ENCODE measurements at regions not wholly inside any gene's neighbourhood (a gene's known extent, or its start where the extent isn't known, plus 50 kb on each side); places are given as distances from the start of the nearest gene placed in this dataset.
A peak's percentile ranks its signal among the peaks of the same experiment; 100 is the strongest.
"Not testable (repeated sequence)": the region's sequence is repeated elsewhere in the genome, so short reads cannot be mapped to it uniquely, and the experiment has no call there.

GRCh38 chr4:132097041-132097440 is 1052.1 kb upstream of the PCDH10 start:
- no peak for DNase-seq

GRCh38 chr4:132101526-132101925 is 1047.6 kb upstream of the PCDH10 start:
- no peak for DNase-seq

- no peak for DNase-seq
Measured at GRCh38 chr4:132108784-132109183, 1040.3 kb upstream of the PCDH10 start.

GRCh38 chr4:132114885-132115284 is 1034.2 kb upstream of the PCDH10 start:
- DNase-seq: no peak

- DNase-seq: not testable (repeated sequence)
Measured at GRCh38 chr4:132122741-132123140, 1026.4 kb upstream of the PCDH10 start.

GRCh38 chr4:132123870-132124623 is 1025.0 kb upstream of the PCDH10 start:
- no peak for DNase-seq

GRCh38 chr4:132124624-132124974 is 1024.5 kb upstream of the PCDH10 start:
- DNase-seq: no peak

- no peak for DNase-seq
Measured at GRCh38 chr4:132125131-132125530, 1024.0 kb upstream of the PCDH10 start.

GRCh38 chr4:132132433-132132832 is 1016.7 kb upstream of the PCDH10 start:
- DNase-seq: no peak

GRCh38 chr4:132169660-132170059 is 979.4 kb upstream of the PCDH10 start:
- DNase-seq: no peak

GRCh38 chr4:132180020-132180427 is 969.1 kb upstream of the PCDH10 start:
- DNase-seq: no peak

GRCh38 chr4:132195176-132195575 is 953.9 kb upstream of the PCDH10 start:
- no peak for DNase-seq

GRCh38 chr4:132203618-132204017 is 945.5 kb upstream of the PCDH10 start:
- no peak for DNase-seq

GRCh38 chr4:132214519-132214918 is 934.6 kb upstream of the PCDH10 start:
- no peak for DNase-seq

GRCh38 chr4:132218406-132218805 is 930.7 kb upstream of the PCDH10 start:
- DNase-seq: no peak

- DNase-seq: no peak
Measured at GRCh38 chr4:132227151-132227856, 921.8 kb upstream of the PCDH10 start.

- peak; percentile 24 for DNase-seq
Measured at GRCh38 chr4:132227857-132228165, 921.3 kb upstream of the PCDH10 start.

- DNase-seq: no peak
Measured at GRCh38 chr4:132228676-132229075, 920.4 kb upstream of the PCDH10 start.

GRCh38 chr4:132230025-132230424 is 919.1 kb upstream of the PCDH10 start:
- DNase-seq: no peak

GRCh38 chr4:132238697-132239096 is 910.4 kb upstream of the PCDH10 start:
- DNase-seq: no peak

- no peak for DNase-seq
Measured at GRCh38 chr4:132240081-132240480, 909.0 kb upstream of the PCDH10 start.

- no peak for DNase-seq
Measured at GRCh38 chr4:132245319-132245718, 903.8 kb upstream of the PCDH10 start.

GRCh38 chr4:132264176-132264575 is 884.9 kb upstream of the PCDH10 start:
- no peak for DNase-seq

GRCh38 chr4:132266374-132266773 is 882.7 kb upstream of the PCDH10 start:
- no peak for DNase-seq

GRCh38 chr4:132267321-132267720 is 881.8 kb upstream of the PCDH10 start:
- no peak for DNase-seq
